OCI-LY7 (cell line): ENCODE measurements at regions not wholly inside any gene's neighbourhood (a gene's known extent, or its start where the extent isn't known, plus 50 kb on each side); places are given as distances from the start of the nearest gene placed in this dataset.

Experiments used
- BruUV-seq: library from RNA; stranded (reverse); fragments of 400-500 nt; replicated peaks from 2 replicates; lab custom pipeline; 2021; lab: Mats Ljungman, UMichigan
- CTCF ChIA-PET: fragments of 300-600 bp; sonication (Branson Sonifier 250); formaldehyde crosslinking; loops from one replicate; lab custom pipeline; 2022; ENCODE audit warnings: antibody characterized with exemption; ENCODE audit not compliant: unreplicated experiment; lab: Charles Lee
- POLR2A ChIA-PET: fragments of 300-600 bp; sonication (Branson Sonifier 250); formaldehyde crosslinking; loops from one replicate; lab custom pipeline; 2022; ENCODE audit warnings: antibody characterized with exemption; lab: Charles Lee
- DNase-seq: peaks from one replicate; pipeline ENCODE4 v3.0.0-alpha.2; 2015; ENCODE audit warnings: low spot score
- H2AFZ ChIP-seq: fragments of 200-600 bp; sonication (generic), shearing (Covaris generic); 2 replicates; pipeline ENCODE4 v1.6.1; 2014; ENCODE audit warnings: mild to moderate bottlenecking, antibody characterized with exemption, low read length, moderate library complexity
- H3K27ac ChIP-seq: fragments of 200-600 bp; sonication (generic); 2 replicates; pipeline ENCODE4 v1.5.1; 2014; ENCODE audit warnings: mixed run types, low read depth, mild to moderate bottlenecking, moderate library complexity, low read length, inconsistent platforms; ENCODE audit not compliant: poor library complexity, severe bottlenecking
- H3K36me3 ChIP-seq: fragments of 200-600 bp; sonication (generic); 2 replicates; pipeline ENCODE4 v1.6.1; 2014; ENCODE audit warnings: mild to moderate bottlenecking, antibody characterized with exemption, low read length, moderate library complexity, mixed read lengths; ENCODE audit not compliant: insufficient read depth
- H3K4me1 ChIP-seq: fragments of 200-600 bp; sonication (generic); 2 replicates; pipeline ENCODE4 v1.5.1; 2014; ENCODE audit warnings: mild to moderate bottlenecking, low read length; ENCODE audit not compliant: insufficient read depth, poor library complexity, severe bottlenecking
- H3K4me2 ChIP-seq: fragments of 200-600 bp; sonication (generic); 2 replicates; pipeline ENCODE4 v1.6.1; 2014; ENCODE audit warnings: mild to moderate bottlenecking, low read length
- H3K4me3 ChIP-seq: fragments of 200-600 bp; sonication (generic); 2 replicates; pipeline ENCODE4 v1.5.1; 2014; ENCODE audit warnings: mild to moderate bottlenecking, low read depth, low read length; ENCODE audit not compliant: poor library complexity, severe bottlenecking
- H3K79me2 ChIP-seq: fragments of 200-600 bp; sonication (generic); 2 replicates; pipeline ENCODE4 v1.6.1; 2016; ENCODE audit warnings: low read depth, mild to moderate bottlenecking, low read length, moderate library complexity, mixed read lengths; ENCODE audit not compliant: insufficient read depth
- H3K9me2 ChIP-seq: fragments of 200-600 bp; sonication (generic); 2 replicates; pipeline ENCODE4 v1.6.1; 2016; ENCODE audit warnings: mild to moderate bottlenecking, low read length, mixed read lengths; ENCODE audit not compliant: insufficient read depth
- H3K9me3 ChIP-seq: fragments of 200-600 bp; sonication (generic); 2 replicates; pipeline ENCODE4 v1.6.1; 2014; ENCODE audit warnings: mild to moderate bottlenecking, mixed run types, low read length, mixed read lengths
- H4K20me1 ChIP-seq: fragments of 200-600 bp; sonication (generic); 2 replicates; pipeline ENCODE4 v1.6.1; 2014; ENCODE audit warnings: mild to moderate bottlenecking, antibody characterized with exemption, low read length, moderate library complexity, mixed read lengths; ENCODE audit not compliant: insufficient read depth
- EZH2phosphoT487 ChIP-seq: fragments of 200-600 bp; sonication (generic); IDR thresholded peaks from 2 replicates; pipeline ENCODE4 v1.6.1; 2018; ENCODE audit warnings: low read depth, borderline replicate concordance, mild to moderate bottlenecking, mixed run types, antibody characterized with exemption, low read length, moderate library complexity, mixed read lengths
- intact Hi-C: fragments of 100-400 bp; cut with micrococcal nuclease; formaldehyde crosslinking; loops from one replicate; pipeline ENCODE4 v1.10.0; 2022; ENCODE audit not compliant: unreplicated experiment
- TF ChIP-seq, protein P1 (sequence below): fragments of 200-600 bp; sonication (generic); conservative IDR thresholded peaks from 2 replicates; pipeline ENCODE4 v1.5.1; 2014; ENCODE audit warnings: mild to moderate bottlenecking, antibody characterized with exemption, low read length, moderate library complexity, mixed read lengths

DNA sequence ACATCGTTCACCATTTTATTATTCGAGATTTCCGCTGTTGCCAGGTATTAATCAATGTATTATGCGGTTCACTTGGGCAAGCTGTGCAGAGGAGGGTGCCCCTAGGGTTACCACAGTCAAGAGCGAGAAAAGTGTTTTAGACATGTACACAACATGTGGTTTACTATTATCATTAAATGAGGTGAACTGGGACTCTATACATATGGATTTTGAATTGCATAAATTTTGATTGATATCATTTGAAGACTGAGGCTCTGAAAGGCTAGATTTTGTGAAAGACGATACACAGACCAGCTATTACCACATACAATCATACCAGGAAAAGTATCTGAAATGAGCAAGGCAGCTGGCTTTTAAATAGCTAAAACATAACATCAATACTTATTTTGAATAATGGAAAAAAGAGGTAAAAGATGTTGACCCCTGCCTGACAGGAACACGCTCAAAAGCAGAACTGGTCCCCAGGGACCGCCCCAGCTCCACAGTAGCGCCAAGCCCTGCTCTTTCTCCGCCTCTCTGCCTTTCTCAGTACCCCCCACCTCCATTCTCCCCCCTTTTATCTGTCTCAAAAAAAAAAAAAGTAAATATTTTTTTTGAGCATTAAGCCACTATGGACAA lies 413.4 kb upstream of the MKI67 start:
- intact Hi-C loops, result no loop called here
- H3K4me3 ChIP-seq, result no peak overlapping the region
- POLR2A ChIA-PET, result no interaction called here
- no peaks in the 10 kb centered on the region for H3K9me3 ChIP-seq
- no peak overlapping the region for H2AFZ ChIP-seq
- no peaks in the 10 kb centered on the region for H3K36me3 ChIP-seq
- H3K79me2 ChIP-seq, result no peaks in the 10 kb centered on the region
- no peaks in the 10 kb centered on the region for H3K4me1 ChIP-seq
- BruUV-seq, result no TSS peak
- H3K27ac ChIP-seq, result no peak overlapping the region
- no peak for TF ChIP-seq EZH2phosphoT487
- TF ChIP-seq, protein P1, sequence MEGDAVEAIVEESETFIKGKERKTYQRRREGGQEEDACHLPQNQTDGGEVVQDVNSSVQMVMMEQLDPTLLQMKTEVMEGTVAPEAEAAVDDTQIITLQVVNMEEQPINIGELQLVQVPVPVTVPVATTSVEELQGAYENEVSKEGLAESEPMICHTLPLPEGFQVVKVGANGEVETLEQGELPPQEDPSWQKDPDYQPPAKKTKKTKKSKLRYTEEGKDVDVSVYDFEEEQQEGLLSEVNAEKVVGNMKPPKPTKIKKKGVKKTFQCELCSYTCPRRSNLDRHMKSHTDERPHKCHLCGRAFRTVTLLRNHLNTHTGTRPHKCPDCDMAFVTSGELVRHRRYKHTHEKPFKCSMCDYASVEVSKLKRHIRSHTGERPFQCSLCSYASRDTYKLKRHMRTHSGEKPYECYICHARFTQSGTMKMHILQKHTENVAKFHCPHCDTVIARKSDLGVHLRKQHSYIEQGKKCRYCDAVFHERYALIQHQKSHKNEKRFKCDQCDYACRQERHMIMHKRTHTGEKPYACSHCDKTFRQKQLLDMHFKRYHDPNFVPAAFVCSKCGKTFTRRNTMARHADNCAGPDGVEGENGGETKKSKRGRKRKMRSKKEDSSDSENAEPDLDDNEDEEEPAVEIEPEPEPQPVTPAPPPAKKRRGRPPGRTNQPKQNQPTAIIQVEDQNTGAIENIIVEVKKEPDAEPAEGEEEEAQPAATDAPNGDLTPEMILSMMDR, result no peak
- no peaks in the 10 kb centered on the region for H4K20me1 ChIP-seq
- H3K9me2 ChIP-seq, result no peaks in the 10 kb centered on the region
- CTCF ChIA-PET, result no interaction called here
- no peak for DNase-seq
- no peak overlapping the region for H3K4me2 ChIP-seq

DNA sequence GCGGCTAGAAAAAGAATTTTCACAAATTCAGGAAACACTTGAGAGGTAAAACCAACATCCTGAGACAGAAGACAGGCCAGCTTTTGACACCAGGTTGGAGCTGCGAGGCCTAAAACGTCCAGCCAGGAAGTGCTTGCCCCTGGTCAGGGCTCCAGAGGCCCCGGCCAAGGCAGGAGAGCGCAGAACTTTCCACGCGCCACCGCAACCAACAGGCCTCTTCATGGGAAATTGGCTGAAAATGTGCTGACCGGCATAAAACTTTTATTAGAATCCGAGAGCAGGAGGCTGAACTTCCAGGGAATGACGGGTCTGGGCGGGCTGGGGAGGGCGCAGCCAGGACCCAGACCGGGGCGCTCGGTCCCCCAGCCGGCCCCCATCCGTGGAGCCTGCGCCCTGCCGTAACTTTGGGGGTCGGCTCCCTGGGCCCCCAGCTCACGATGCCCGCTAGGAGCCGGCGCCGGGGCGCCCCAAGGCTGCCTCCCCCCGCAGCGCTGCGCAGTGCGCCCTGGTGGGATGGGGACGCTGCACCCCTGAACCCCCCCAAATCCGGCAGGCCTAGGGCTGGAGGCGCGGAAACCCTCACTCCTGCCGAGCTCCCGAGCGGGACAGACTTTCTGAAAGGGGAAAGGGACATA lies 414.0 kb upstream of the MKI67 start:
- BruUV-seq, result no TSS peak
- Histone ChIP-seq H3K79me2 (no peaks in the 10 kb centered on the region), H3K27ac (no peak overlapping the region), H2AFZ (no peak overlapping the region), H3K4me2 (no peak overlapping the region), H3K4me1 (no peaks in the 10 kb centered on the region), H3K9me2 (no peaks in the 10 kb centered on the region), H4K20me1 (no peaks in the 10 kb centered on the region), H3K4me3 (no peak overlapping the region), H3K36me3 (no peaks in the 10 kb centered on the region), H3K9me3 (no peaks in the 10 kb centered on the region)
- ChIA-PET CTCF (no interaction called here), POLR2A (no interaction called here)
- intact Hi-C loops, result no loop called here
- no peak for DNase-seq
- TF ChIP-seq EZH2phosphoT487, result no peak
- TF ChIP-seq, protein P1, result no peak
